NCI-H2171 (cell line): ENCODE measurements at regions not wholly inside any gene's neighbourhood (a gene's known extent, or its start where the extent isn't known, plus 50 kb on each side); places are given as distances from the start of the nearest gene placed in this dataset.

ENCODE experiments used
- DNase-seq: peaks from one replicate; lab custom pipeline; 2025; lab: John Stamatoyannopoulos, UW

- DNase-seq, result no peak
These were observed 171.0 kb upstream of the SLC24A5 start for GRCh38 chr15:47949815-47950214.

GRCh38 chr15:47950447-47950846 lies 170.3 kb upstream of the SLC24A5 start:
- DNase-seq, result no peak

- DNase-seq, result peak; percentile 13
These were observed 169.0 kb upstream of the SLC24A5 start for GRCh38 chr15:47951781-47952180.

GRCh38 chr15:47954196-47954595 lies 166.6 kb upstream of the SLC24A5 start:
- DNase-seq, result no peak

- DNase-seq, result no peak
These were observed 165.8 kb upstream of the SLC24A5 start for GRCh38 chr15:47955021-47955420.

- peak; percentile 3 for DNase-seq
These were observed 161.0 kb upstream of the SLC24A5 start for GRCh38 chr15:47959617-47960413.

GRCh38 chr15:47961401-47962090 lies 159.2 kb upstream of the SLC24A5 start:
- DNase-seq, result no peak

- peak; percentile 73 for DNase-seq
These were observed 157.5 kb upstream of the SLC24A5 start for GRCh38 chr15:47963265-47963664.

- DNase-seq, result no peak
These were observed 156.6 kb upstream of the SLC24A5 start for GRCh38 chr15:47964229-47964628.

GRCh38 chr15:47965297-47965696 lies 155.5 kb upstream of the SLC24A5 start:
- DNase-seq, result no peak

- no peak for DNase-seq
These were observed 152.2 kb upstream of the SLC24A5 start for GRCh38 chr15:47968593-47968992.

- no peak for DNase-seq
These were observed 149.2 kb upstream of the SLC24A5 start for GRCh38 chr15:47971637-47972036.

- no peak for DNase-seq
These were observed 148.1 kb upstream of the SLC24A5 start for GRCh38 chr15:47972738-47973137.

GRCh38 chr15:47974724-47975123 lies 146.1 kb upstream of the SLC24A5 start:
- no peak for DNase-seq

GRCh38 chr15:47975427-47975826 lies 145.4 kb upstream of the SLC24A5 start:
- no peak for DNase-seq

GRCh38 chr15:47983533-47983932 lies 137.3 kb upstream of the SLC24A5 start:
- no peak for DNase-seq

- DNase-seq, result no peak
These were observed 135.2 kb upstream of the SLC24A5 start for GRCh38 chr15:47985568-47985967.

- no peak for DNase-seq
These were observed 133.3 kb upstream of the SLC24A5 start for GRCh38 chr15:47987461-47987860.

GRCh38 chr15:47987908-47988532 lies 132.8 kb upstream of the SLC24A5 start:
- DNase-seq, result peak; percentile 58

- DNase-seq, result no peak
These were observed 132.2 kb upstream of the SLC24A5 start for GRCh38 chr15:47988564-47988963.

GRCh38 chr15:47990821-47991220 lies 130.0 kb upstream of the SLC24A5 start:
- no peak for DNase-seq

- DNase-seq, result no peak
These were observed 129.4 kb upstream of the SLC24A5 start for GRCh38 chr15:47991357-47991756.

GRCh38 chr15:47993051-47993450 lies 127.7 kb upstream of the SLC24A5 start:
- no peak for DNase-seq
